K562 (cell line): ENCODE measurements at regions not wholly inside any gene's neighbourhood (a gene's known extent, or its start where the extent isn't known, plus 50 kb on each side); places are given as distances from the start of the nearest gene placed in this dataset.

Experiments
- ATAC-seq: fragments of 200-7000 bp; cut with Tn5 transposase; 3 replicates; pipeline ENCODE4 v1.9.1; 2020; ENCODE audit warnings: moderate library complexity
- BruUV-seq: library from RNA; stranded (reverse); fragments of 400-500 nt; replicated peaks from 2 replicates; lab custom pipeline; 2021; lab: Mats Ljungman, UMichigan
- CTCF ChIA-PET: fragments of 300-600 bp; formaldehyde crosslinking; extraction: SDS; loops from one replicate; lab custom pipeline; 2021; ENCODE audit warnings: low intra/inter-chr PET ratio; lab: Yijun Ruan, JAX
- POLR2A ChIA-PET: fragments of 300-600, 350-650 bp; sonication (Branson Sonifier 250); formaldehyde crosslinking; extraction: SDS; loops from one replicate; lab custom pipeline; 2021; ENCODE audit warnings: antibody characterized with exemption, inconsistent platforms; lab: Yijun Ruan, JAX
- DNase-seq, 4 experiments: peaks; one replicate each; pipeline versions ENCODE4 v3.0.0 to v3.0.0-alpha.2; 2011 to 2018; ENCODE audit warnings: low spot score in 3 of 4, mixed read lengths in 3 of 4; ENCODE audit errors: extremely low read depth in 1 of 4
- FAIRE-seq: peaks from 2 replicates; lab custom pipeline; 2011; peaks lifted over from hg19 to GRCh38; lab: Jason Lieb, UNC
- H2AFZ ChIP-seq: 2 replicates; pipeline ENCODE4 v1.6.0; 2011; ENCODE audit warnings: low read depth, low read length, control low read depth, inconsistent platforms
- H3K27ac ChIP-seq: fragments of 200-600 bp; 3 replicates; pipeline ENCODE4 v1.8.0; 2011; ENCODE audit warnings: low read depth, mild to moderate bottlenecking, control low read depth, inconsistent platforms, low read length, moderate library complexity, mixed read lengths; ENCODE audit errors: extremely low read depth
- H3K27me3 ChIP-seq, 2 experiments: fragments of 300-600 bp in 1 of 2; 2 replicates in 1 of 2; 3 replicates in 1 of 2; pipeline versions ENCODE4 v1.6.0 to v1.8.0; 2011; ENCODE audit warnings: inconsistent platforms in 2 of 2, low read length in 2 of 2, mild to moderate bottlenecking in 1 of 2, mixed read lengths in 1 of 2, moderate library complexity in 1 of 2; ENCODE audit not compliant: control insufficient read depth in 2 of 2, insufficient read depth in 2 of 2
- H3K36me3 ChIP-seq: fragments of 300-600 bp; 3 replicates; pipeline ENCODE4 v1.8.0; 2011; ENCODE audit warnings: mild to moderate bottlenecking, low read length, inconsistent platforms; ENCODE audit not compliant: control insufficient read depth, insufficient read depth
- H3K4me1 ChIP-seq, 2 experiments: fragments of 200-600 bp in 1 of 2; replicated peaks in 1 of 2; 2 replicates in 1 of 2; 3 replicates in 1 of 2; pipeline versions ENCODE4 v1.5.1 to v1.8.0; 2011; ENCODE audit warnings: inconsistent platforms in 2 of 2, low read length in 2 of 2, mild to moderate bottlenecking in 1 of 2, mixed read lengths in 1 of 2, moderate library complexity in 1 of 2; ENCODE audit not compliant: control insufficient read depth in 2 of 2, insufficient read depth in 2 of 2
- H3K4me2 ChIP-seq: 2 replicates; pipeline ENCODE4 v1.6.1; 2011; ENCODE audit warnings: low read length, control low read depth, inconsistent platforms, mixed read lengths; ENCODE audit not compliant: insufficient read depth
- H3K4me3 ChIP-seq: fragments of 200-600 bp; sonication (generic), shearing (Covaris generic); 2 replicates; pipeline ENCODE4 v1.5.1; 2016; ENCODE audit warnings: control low read depth, inconsistent platforms
- H3K79me2 ChIP-seq: fragments of 200-600 bp; 3 replicates; pipeline ENCODE4 v1.8.0; 2011; ENCODE audit warnings: low read length, inconsistent platforms; ENCODE audit not compliant: control insufficient read depth, insufficient read depth
- H3K9ac ChIP-seq, 2 experiments: 2 replicates each; pipeline versions ENCODE4 v1.6.0 to v1.6.1; 2011; ENCODE audit warnings: low read depth in 2 of 2, low read length in 2 of 2, control low read depth in 1 of 2, inconsistent platforms in 1 of 2, mild to moderate bottlenecking in 1 of 2, mixed read lengths in 1 of 2; ENCODE audit not compliant: insufficient read depth in 1 of 2
- H3K9me1 ChIP-seq: one replicate; pipeline ENCODE4 v1.6.0; 2011; ENCODE audit warnings: inconsistent platforms, mild to moderate bottlenecking, low read length, moderate library complexity; ENCODE audit not compliant: control insufficient read depth, insufficient read depth
- H3K9me3 ChIP-seq: replicated peaks from 2 replicates; pipeline ENCODE4 v1.5.1; 2011; ENCODE audit warnings: low read depth, low read length, inconsistent platforms; ENCODE audit not compliant: control insufficient read depth, insufficient read depth
- H4K20me1 ChIP-seq: replicated peaks from 2 replicates; pipeline ENCODE4 v1.6.1; 2011; ENCODE audit warnings: low read length, inconsistent platforms, mixed read lengths; ENCODE audit not compliant: control insufficient read depth, insufficient read depth
- ATF7 ChIP-seq: fragments of 450-650 bp; IDR thresholded peaks from 2 replicates; pipeline ENCODE4 v1.7.1; 2014; ENCODE audit warnings: mild to moderate bottlenecking, moderate library complexity
- CBX3 ChIP-seq, 2 experiments: IDR thresholded peaks; 1 replicate in 1 of 2; 2 replicates in 1 of 2; pipeline ENCODE4 v1.6.1; 2012; ENCODE audit warnings: inconsistent platforms in 2 of 2, low read length in 2 of 2, borderline replicate concordance in 1 of 2, control low read depth in 1 of 2
- ETV6 ChIP-seq, 3 experiments: fragments of 150-350 bp in 1 of 3; sonication (generic) in 1 of 3; formaldehyde crosslinking in 1 of 3; IDR thresholded peaks; 2 replicates each; pipeline versions ENCODE4 v1.6.1 to v1.8.0; 2014 to 2022; ENCODE audit warnings: borderline replicate concordance in 2 of 3, low read depth in 2 of 3, antibody characterized with exemption in 1 of 3, low read length in 1 of 3, mild to moderate bottlenecking in 1 of 3, missing genetic modification reagents in 1 of 3
- FOXP1 ChIP-seq: sonication (generic); formaldehyde crosslinking; IDR thresholded peaks from 2 replicates; pipeline ENCODE4 v1.8.0; 2022; ENCODE audit warnings: mild to moderate bottlenecking, missing genetic modification reagents
- ILF3 ChIP-seq: fragments of 450-650 bp; IDR thresholded peaks from 2 replicates; pipeline ENCODE4 v1.6.1; 2018; ENCODE audit warnings: antibody characterized with exemption, mild to moderate bottlenecking, moderate library complexity, borderline replicate concordance
- KDM5B ChIP-seq: fragments of 200-600 bp; sonication (generic); IDR thresholded peaks from 2 replicates; pipeline ENCODE4 v1.6.1; 2012; ENCODE audit warnings: low read depth, mild to moderate bottlenecking, moderate library complexity, low read length, control low read depth, inconsistent platforms; ENCODE audit not compliant: insufficient replicate concordance
- MEF2D ChIP-seq: conservative IDR thresholded peaks from 2 replicates; pipeline ENCODE4 v1.6.1; 2016; ENCODE audit warnings: low read depth, missing genetic modification characterization, missing compliant biosample characterization
- MYBL2 ChIP-seq, 2 experiments: fragments of 450-650 bp in 1 of 2; sonication (generic) in 1 of 2; formaldehyde crosslinking in 1 of 2; IDR thresholded peaks; 2 replicates each; pipeline versions ENCODE4 v1.6.1 to v1.8.1; 2017 to 2022; ENCODE audit warnings: borderline replicate concordance in 1 of 2, inconsistent platforms in 1 of 2, low read depth in 1 of 2, mild to moderate bottlenecking in 1 of 2, missing genetic modification reagents in 1 of 2, moderate library complexity in 1 of 2
- MYC ChIP-seq, 2 experiments: fragments of 250-450 bp in 1 of 2; sonication (Bioruptor Pico) in 1 of 2; IDR thresholded peaks; 2 replicates each; pipeline versions ENCODE4 v1.5.1 to v1.6.1; 2012 to 2021; ENCODE audit warnings: low read depth in 2 of 2, borderline replicate concordance in 1 of 2, improper control_type of control experiment in 1 of 2, low read length in 1 of 2, mild to moderate bottlenecking in 1 of 2, moderate library complexity in 1 of 2
- NBN ChIP-seq: fragments of 450-650 bp; IDR thresholded peaks from 2 replicates; pipeline ENCODE4 v1.6.1; 2016; ENCODE audit warnings: low read depth, mild to moderate bottlenecking
- NFE2L1 ChIP-seq: fragments of 450-650 bp; IDR thresholded peaks from 2 replicates; pipeline ENCODE4 v1.6.1; 2016; ENCODE audit warnings: missing genetic modification characterization, low read depth, mild to moderate bottlenecking, missing compliant biosample characterization, moderate library complexity, borderline replicate concordance
- PHB2 ChIP-seq: fragments of 450-650 bp; IDR thresholded peaks from 2 replicates; pipeline ENCODE4 v1.6.1; 2017; ENCODE audit warnings: low read depth
- RBBP5 ChIP-seq: fragments of 200-600 bp; sonication (generic); IDR thresholded peaks from 2 replicates; pipeline ENCODE4 v1.6.1; 2012; ENCODE audit warnings: borderline replicate concordance, mild to moderate bottlenecking, low read length, control low read depth, inconsistent platforms; ENCODE audit not compliant: insufficient read depth, poor library complexity, severe bottlenecking
- ZBTB8A ChIP-seq: fragments of 450-650 bp; IDR thresholded peaks from 2 replicates; pipeline ENCODE4 v1.6.1; 2018; ENCODE audit warnings: mild to moderate bottlenecking, moderate library complexity; ENCODE audit not compliant: partially characterized antibody
- ZNF174 ChIP-seq: fragments of 250-450 bp; sonication (Bioruptor Pico); IDR thresholded peaks from 2 replicates; pipeline ENCODE4 v1.4.0; 2020; ENCODE audit warnings: mild to moderate bottlenecking
- ZNF212 ChIP-seq: fragments of 450-650 bp; formaldehyde crosslinking; IDR thresholded peaks from 2 replicates; pipeline ENCODE4 v1.4.0; 2020; ENCODE audit warnings: mild to moderate bottlenecking
- ZNF668 ChIP-seq: fragments of 250-450 bp; sonication (Bioruptor Pico); IDR thresholded peaks from 2 replicates; pipeline ENCODE4 v1.8.0; 2022; ENCODE audit warnings: mild to moderate bottlenecking, inconsistent platforms
- WGBS: fragments of 100-300 bp; shearing (Covaris generic); methylation state at CpG from one replicate; pipeline ENCODE4 v1.1.6; 2016; ENCODE audit warnings: low coverage, mixed read lengths; ENCODE audit not compliant: insufficient coverage; ENCODE audit errors: missing lambda C conversion rate; 5-methylcytosine and 5-hydroxymethylcytosine counted together
- in situ Hi-C: fragments of 300-500 bp; cut with MboI; formaldehyde crosslinking; loops from 4 replicates; pipeline ENCODE4 v1.15.0; 2018; ENCODE audit warnings: inconsistent platforms, mixed read lengths
- intact Hi-C: fragments of 100-400 bp; cut with micrococcal nuclease; formaldehyde crosslinking; loops from 2 replicates; pipeline ENCODE4 v1.14.2; 2022
- TF ChIP-seq, protein P1 (sequence below): fragments of 250-450 bp; sonication (Bioruptor Pico); IDR thresholded peaks from 2 replicates; pipeline ENCODE4 v1.5.0; 2020; ENCODE audit warnings: mild to moderate bottlenecking

DNA sequence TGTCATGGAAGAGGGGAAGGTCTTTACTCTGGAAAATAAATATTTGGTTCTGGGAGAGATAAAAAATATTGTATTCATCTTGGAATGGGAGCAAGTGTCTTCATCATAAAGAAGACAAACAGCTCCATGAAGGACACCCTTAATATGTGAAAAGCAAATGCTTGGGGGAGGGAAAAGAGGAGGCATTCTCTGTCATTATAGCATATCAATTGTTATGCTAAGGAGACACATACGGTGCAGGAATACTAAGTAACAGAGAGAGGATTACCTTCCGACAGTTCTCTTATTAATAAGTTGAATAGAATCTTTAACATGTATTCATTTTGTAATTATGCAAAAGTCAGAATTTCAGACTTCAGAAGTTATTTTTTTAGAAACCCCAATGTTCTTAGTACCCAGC, 634.4 kb downstream of the UTRN start:
- 0% methylated on average over 2 of the region's 2 CpGs for WGBS
- no TSS peak for BruUV-seq
- no peak overlapping the region for H3K4me2 ChIP-seq
- no peaks in the 10 kb centered on the region for H3K79me2 ChIP-seq
- no peak overlapping the region for H3K4me3 ChIP-seq
- no peaks in the 10 kb centered on the region for H3K36me3 ChIP-seq
- no peaks in the 10 kb centered on the region; the same call in 1 of the 2 replicates for H3K9me3 ChIP-seq
- POLR2A ChIA-PET, result interaction anchor here (0.6 kb wide), 1 partner anchor 1472 kb away, joined by 4 read pairs; no protein-coding TSS in a partner anchor
- H3K27ac ChIP-seq, result no peak overlapping the region
- no peak for FAIRE-seq
- TF ChIP-seq ZNF212 (CRISPR knock-in tag) (no peak), FOXP1 (CRISPR knock-in tag) (no peak), ZNF668 (CRISPR knock-in tag) (no peak), MYC (IDR thresholded peaks at IDR 0.05; ENCODE audit: low read depth, low read length) (no peak), MYC (CRISPR knock-in tag; IDR thresholded peaks at IDR 0.05; ENCODE audit: borderline replicate concordance, low read depth) (no peak), MEF2D (tag) (no peak), CBX3 (IDR thresholded peaks at IDR 0.05; ENCODE audit: borderline replicate concordance in 1 of 2, low read length in 2 of 2) (no peak), ZBTB8A (no peak), RBBP5 (no peak), ATF7 (no peak), ZNF174 (CRISPR knock-in tag) (no peak), KDM5B (no peak), ETV6 (IDR thresholded peaks at IDR 0.05; ENCODE audit: borderline replicate concordance in 1 of 2, low read depth in 2 of 2, low read length in 1 of 2) (no peak), ETV6 (CRISPR knock-in tag; IDR thresholded peaks at IDR 0.05; ENCODE audit: borderline replicate concordance) (no peak), NFE2L1 (tag) (no peak), PHB2 (no peak), MYBL2 (IDR thresholded peaks at IDR 0.05; ENCODE audit: low read depth) (no peak), MYBL2 (CRISPR knock-in tag; IDR thresholded peaks at IDR 0.05; ENCODE audit: borderline replicate concordance) (no peak), NBN (no peak), ILF3 (no peak)
- TF ChIP-seq, protein P1, sequence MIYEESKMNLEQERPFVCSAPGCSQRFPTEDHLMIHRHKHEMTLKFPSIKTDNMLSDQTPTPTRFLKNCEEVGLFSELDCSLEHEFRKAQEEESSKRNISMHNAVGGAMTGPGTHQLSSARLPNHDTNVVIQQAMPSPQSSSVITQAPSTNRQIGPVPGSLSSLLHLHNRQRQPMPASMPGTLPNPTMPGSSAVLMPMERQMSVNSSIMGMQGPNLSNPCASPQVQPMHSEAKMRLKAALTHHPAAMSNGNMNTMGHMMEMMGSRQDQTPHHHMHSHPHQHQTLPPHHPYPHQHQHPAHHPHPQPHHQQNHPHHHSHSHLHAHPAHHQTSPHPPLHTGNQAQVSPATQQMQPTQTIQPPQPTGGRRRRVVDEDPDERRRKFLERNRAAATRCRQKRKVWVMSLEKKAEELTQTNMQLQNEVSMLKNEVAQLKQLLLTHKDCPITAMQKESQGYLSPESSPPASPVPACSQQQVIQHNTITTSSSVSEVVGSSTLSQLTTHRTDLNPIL (CRISPR knock-in tag), result no peak
- TF ChIP-seq, all 486 proteins: peak for 0
- CTCF ChIA-PET, result no interaction called here
- Histone ChIP-seq H3K9ac (no peak overlapping the region), H2AFZ (no peak overlapping the region), H3K9me1 (no peaks in the 10 kb centered on the region), H3K4me1 (no peaks in the 10 kb centered on the region), H4K20me1 (no peaks in the 10 kb centered on the region), H3K27me3 (no peaks in the 10 kb centered on the region; a peak in 1 of 5 replicates)
- in situ Hi-C loops (no loop called here), intact Hi-C loops (no loop called here)
- ATAC-seq (no peak), DNase-seq (no peak)
